ENCODE measurements at regions not wholly inside any gene's neighbourhood (a gene's known extent, or its start where the extent isn't known, plus 50 kb on each side); places are given as distances from the start of the nearest gene placed in this dataset.

- Histone ChIP-seq H3K4me3 (ENCODE audit: insufficient read depth, low read depth, low read length) (no peak overlapping the region), H3K9ac (ENCODE audit: low read length) (no peak overlapping the region), H3K79me2 (ENCODE audit: insufficient read depth, low read length) (no peaks in the 10 kb centered on the region), H3K4me1 (ENCODE audit: insufficient read depth, low read length) (no peaks in the 10 kb centered on the region), H3K27me3 (ENCODE audit: insufficient read depth, low read length) (no peaks in the 10 kb centered on the region), H3K9me3 (ENCODE audit: insufficient read depth, low read depth, low read length) (no peaks in the 10 kb centered on the region), H3K4me2 (ENCODE audit: low read length) (no peak overlapping the region), H3K36me3 (ENCODE audit: insufficient read depth, low read length) (no peaks in the 10 kb centered on the region), H3K27ac (ENCODE audit: low read depth, low read length) (no peak overlapping the region), H2AFZ (ENCODE audit: low read depth, low read length) (no peak overlapping the region), H4K20me1 (ENCODE audit: insufficient read depth, low read length) (no peaks in the 10 kb centered on the region)
- no peak for FAIRE-seq
- no peak overlapping the region for H3K27ac Mint-ChIP-seq (ENCODE audit: unreplicated experiment)
- no peak overlapping the region for H3K4me3 Mint-ChIP-seq (ENCODE audit: unreplicated experiment)
- H3K9me3 Mint-ChIP-seq (ENCODE audit: unreplicated experiment): no peaks in the 10 kb centered on the region
- no peaks in the 10 kb centered on the region for H3K27me3 Mint-ChIP-seq (ENCODE audit: low read depth, unreplicated experiment)
- TF ChIP-seq EZH2 (IDR thresholded peaks at IDR 0.05; ENCODE audit: insufficient read depth, low read length) (no peak), CTCF (IDR thresholded peaks at IDR 0.05; ENCODE audit: insufficient read depth, low read depth, low read length) (no peak)
- H3K36me3 Mint-ChIP-seq (ENCODE audit: low read depth, unreplicated experiment): no peaks in the 10 kb centered on the region
- no peaks in the 10 kb centered on the region for H3K4me1 Mint-ChIP-seq (ENCODE audit: low read depth, unreplicated experiment)
- DNase-seq (ENCODE audit: low read depth): no peak
Measured at GRCh38 chr11:37072538-37073055, 474.6 kb upstream of the RAG2 start.

GRCh38 chr11:37050311-37050710 is 452.3 kb upstream of the RAG2 start:
- Histone ChIP-seq H3K27me3 (ENCODE audit: insufficient read depth, low read length) (no peaks in the 10 kb centered on the region), H3K4me1 (ENCODE audit: insufficient read depth, low read length) (no peaks in the 10 kb centered on the region), H3K4me3 (ENCODE audit: insufficient read depth, low read depth, low read length) (no peak overlapping the region), H3K9me3 (ENCODE audit: insufficient read depth, low read depth, low read length) (no peaks in the 10 kb centered on the region), H3K9ac (ENCODE audit: low read length) (no peak overlapping the region), H3K4me2 (ENCODE audit: low read length) (no peak overlapping the region), H2AFZ (ENCODE audit: low read depth, low read length) (no peak overlapping the region), H4K20me1 (ENCODE audit: insufficient read depth, low read length) (no peaks in the 10 kb centered on the region), H3K79me2 (ENCODE audit: insufficient read depth, low read length) (no peaks in the 10 kb centered on the region), H3K27ac (ENCODE audit: low read depth, low read length) (no peak overlapping the region), H3K36me3 (ENCODE audit: insufficient read depth, low read length) (no peaks in the 10 kb centered on the region)
- no peaks in the 10 kb centered on the region for H3K36me3 Mint-ChIP-seq (ENCODE audit: low read depth, unreplicated experiment)
- H3K4me3 Mint-ChIP-seq (ENCODE audit: unreplicated experiment): no peak overlapping the region
- FAIRE-seq (no peak), DNase-seq (ENCODE audit: low read depth) (no peak)
- no peaks in the 10 kb centered on the region for H3K4me1 Mint-ChIP-seq (ENCODE audit: low read depth, unreplicated experiment)
- H3K27ac Mint-ChIP-seq (ENCODE audit: unreplicated experiment): no peak overlapping the region
- no peaks in the 10 kb centered on the region for H3K27me3 Mint-ChIP-seq (ENCODE audit: low read depth, unreplicated experiment)
- TF ChIP-seq EZH2 (IDR thresholded peaks at IDR 0.05; ENCODE audit: insufficient read depth, low read length): no peak
- no peak for TF ChIP-seq CTCF (IDR thresholded peaks at IDR 0.05; ENCODE audit: insufficient read depth, low read depth, low read length)
- peaks cover 2% of the 10 kb centered on the region for H3K9me3 Mint-ChIP-seq (ENCODE audit: unreplicated experiment)

GRCh38 chr11:37040921-37041320 is 442.9 kb upstream of the RAG2 start:
- H3K4me2 ChIP-seq (ENCODE audit: low read length): no peak overlapping the region
- no peak overlapping the region for H2AFZ ChIP-seq (ENCODE audit: low read depth, low read length)
- no peak overlapping the region for H3K9ac ChIP-seq (ENCODE audit: low read length)
- no peaks in the 10 kb centered on the region for H3K9me3 ChIP-seq (ENCODE audit: insufficient read depth, low read depth, low read length)
- no peaks in the 10 kb centered on the region for H3K9me3 Mint-ChIP-seq (ENCODE audit: unreplicated experiment)
- no peaks in the 10 kb centered on the region for H3K27me3 ChIP-seq (ENCODE audit: insufficient read depth, low read length)
- H3K27me3 Mint-ChIP-seq (ENCODE audit: low read depth, unreplicated experiment): no peaks in the 10 kb centered on the region
- H3K79me2 ChIP-seq (ENCODE audit: insufficient read depth, low read length): no peaks in the 10 kb centered on the region
- no peak for TF ChIP-seq EZH2 (IDR thresholded peaks at IDR 0.05; ENCODE audit: insufficient read depth, low read length)
- TF ChIP-seq CTCF (IDR thresholded peaks at IDR 0.05; ENCODE audit: insufficient read depth, low read depth, low read length): no peak
- no peak overlapping the region for H3K27ac ChIP-seq (ENCODE audit: low read depth, low read length)
- H4K20me1 ChIP-seq (ENCODE audit: insufficient read depth, low read length): no peaks in the 10 kb centered on the region
- DNase-seq (ENCODE audit: low read depth) (no peak), FAIRE-seq (no peak)
- no peaks in the 10 kb centered on the region for H3K36me3 ChIP-seq (ENCODE audit: insufficient read depth, low read length)
- no peaks in the 10 kb centered on the region for H3K4me1 Mint-ChIP-seq (ENCODE audit: low read depth, unreplicated experiment)
- no peak overlapping the region for H3K4me3 Mint-ChIP-seq (ENCODE audit: unreplicated experiment)
- H3K4me3 ChIP-seq (ENCODE audit: insufficient read depth, low read depth, low read length): no peak overlapping the region
- no peaks in the 10 kb centered on the region for H3K36me3 Mint-ChIP-seq (ENCODE audit: low read depth, unreplicated experiment)
- H3K4me1 ChIP-seq (ENCODE audit: insufficient read depth, low read length): no peaks in the 10 kb centered on the region
- H3K27ac Mint-ChIP-seq (ENCODE audit: unreplicated experiment): no peak overlapping the region
